ENCODE measurements at regions not wholly inside any gene's neighbourhood (a gene's known extent, or its start where the extent isn't known, plus 50 kb on each side); places are given as distances from the start of the nearest gene placed in this dataset.

- no peaks in the 10 kb centered on the region for H3F3A ChIP-seq (ENCODE audit: insufficient read depth, low read length)
- no peak overlapping the region for H3K27ac ChIP-seq (ENCODE audit: low read depth, low read length, poor library complexity, severe bottlenecking)
- H3K4me2 ChIP-seq (ENCODE audit: low read length): no peak overlapping the region
- H3K79me2 ChIP-seq (ENCODE audit: insufficient read depth, low read length): no peaks in the 10 kb centered on the region
- no peak overlapping the region for H3K9ac ChIP-seq (ENCODE audit: low read length)
- H3K36me3 ChIP-seq (ENCODE audit: insufficient read depth, low read length): no peaks in the 10 kb centered on the region
- no peak overlapping the region for H2AFZ ChIP-seq (ENCODE audit: low read length)
- H4K20me1 ChIP-seq (ENCODE audit: insufficient read depth, low read length): no peaks in the 10 kb centered on the region
- no peaks in the 10 kb centered on the region for H3K27me3 ChIP-seq (ENCODE audit: insufficient read depth, low read length)
- H3K4me1 ChIP-seq (ENCODE audit: insufficient read depth, low read length, severe bottlenecking): no peaks in the 10 kb centered on the region
- no peaks in the 10 kb centered on the region for H3K9me3 ChIP-seq (ENCODE audit: low read length)
- TF ChIP-seq EZH2 (IDR thresholded peaks at IDR 0.05; ENCODE audit: borderline replicate concordance, low read length) (no peak), CTCF (IDR thresholded peaks at IDR 0.05; ENCODE audit: low read length) (no peak)
- no peaks in the 10 kb centered on the region for H3K9me2 ChIP-seq (ENCODE audit: low read depth, low read length)
- no peak overlapping the region for H3K4me3 ChIP-seq (ENCODE audit: low read depth, low read length, poor library complexity, severe bottlenecking)
These were observed 476.9 kb downstream of the SLC6A15 start for GRCh38 chr12:84435682-84436081.

GRCh38 chr12:84422340-84422739, 490.3 kb downstream of the SLC6A15 start:
- H3K4me1 ChIP-seq (ENCODE audit: insufficient read depth, low read length, severe bottlenecking): no peaks in the 10 kb centered on the region
- no peaks in the 10 kb centered on the region for H3K27me3 ChIP-seq (ENCODE audit: insufficient read depth, low read length)
- no peak for TF ChIP-seq CTCF (IDR thresholded peaks at IDR 0.05; ENCODE audit: low read length)
- no peak for TF ChIP-seq EZH2 (IDR thresholded peaks at IDR 0.05; ENCODE audit: borderline replicate concordance, low read length)
- H2AFZ ChIP-seq (ENCODE audit: low read length): no peak overlapping the region
- H3K9me3 ChIP-seq (ENCODE audit: low read length): no peaks in the 10 kb centered on the region
- no peaks in the 10 kb centered on the region for H3F3A ChIP-seq (ENCODE audit: insufficient read depth, low read length)
- H4K20me1 ChIP-seq (ENCODE audit: insufficient read depth, low read length): no peaks in the 10 kb centered on the region
- no peaks in the 10 kb centered on the region for H3K9me2 ChIP-seq (ENCODE audit: low read depth, low read length)
- H3K9ac ChIP-seq (ENCODE audit: low read length): no peak overlapping the region
- H3K4me2 ChIP-seq (ENCODE audit: low read length): no peak overlapping the region
- H3K36me3 ChIP-seq (ENCODE audit: insufficient read depth, low read length): no peaks in the 10 kb centered on the region
- H3K27ac ChIP-seq (ENCODE audit: low read depth, low read length, poor library complexity, severe bottlenecking): no peak overlapping the region
- no peaks in the 10 kb centered on the region for H3K79me2 ChIP-seq (ENCODE audit: insufficient read depth, low read length)
- H3K4me3 ChIP-seq (ENCODE audit: low read depth, low read length, poor library complexity, severe bottlenecking): no peak overlapping the region

- no peaks in the 10 kb centered on the region for H3K36me3 ChIP-seq (ENCODE audit: insufficient read depth, low read length)
- H3K9me2 ChIP-seq (ENCODE audit: low read depth, low read length): no peaks in the 10 kb centered on the region
- no peaks in the 10 kb centered on the region for H3F3A ChIP-seq (ENCODE audit: insufficient read depth, low read length)
- H3K27ac ChIP-seq (ENCODE audit: low read depth, low read length, poor library complexity, severe bottlenecking): no peak overlapping the region
- H3K9me3 ChIP-seq (ENCODE audit: low read length): no peaks in the 10 kb centered on the region
- TF ChIP-seq CTCF (IDR thresholded peaks at IDR 0.05; ENCODE audit: low read length) (no peak), EZH2 (IDR thresholded peaks at IDR 0.05; ENCODE audit: borderline replicate concordance, low read length) (no peak)
- H3K27me3 ChIP-seq (ENCODE audit: insufficient read depth, low read length): no peaks in the 10 kb centered on the region
- no peak overlapping the region for H3K4me3 ChIP-seq (ENCODE audit: low read depth, low read length, poor library complexity, severe bottlenecking)
- no peak overlapping the region for H2AFZ ChIP-seq (ENCODE audit: low read length)
- no peak overlapping the region for H3K9ac ChIP-seq (ENCODE audit: low read length)
- no peaks in the 10 kb centered on the region for H3K4me1 ChIP-seq (ENCODE audit: insufficient read depth, low read length, severe bottlenecking)
- no peaks in the 10 kb centered on the region for H3K79me2 ChIP-seq (ENCODE audit: insufficient read depth, low read length)
- H4K20me1 ChIP-seq (ENCODE audit: insufficient read depth, low read length): no peaks in the 10 kb centered on the region
- no peak overlapping the region for H3K4me2 ChIP-seq (ENCODE audit: low read length)
These were observed 491.5 kb downstream of the SLC6A15 start for GRCh38 chr12:84421103-84421502.
